NB4 (cell line): ENCODE measurements at regions not wholly inside any gene's neighbourhood (a gene's known extent, or its start where the extent isn't known, plus 50 kb on each side); places are given as distances from the start of the nearest gene placed in this dataset.

Experiments used
- CTCF ChIP-seq: IDR thresholded peaks from one replicate; pipeline ENCODE4 v1.5.1; 2012; ENCODE audit warnings: low read depth, low read length
- POLR2A ChIP-seq: IDR thresholded peaks from 2 replicates; pipeline ENCODE4 v1.6.1; 2011; ENCODE audit warnings: mild to moderate bottlenecking; ENCODE audit not compliant: insufficient read length; ENCODE audit errors: extremely low read depth
- TF ChIP-seq, protein P1 (sequence below): IDR thresholded peaks from 2 replicates; pipeline ENCODE4 v1.6.1; 2011; ENCODE audit warnings: low read depth, low read length

GRCh38 chr10:128839134-128839533, 627.9 kb upstream of the MGMT start:
- TF ChIP-seq CTCF (no peak), POLR2A (no peak)
- TF ChIP-seq, protein P1, sequence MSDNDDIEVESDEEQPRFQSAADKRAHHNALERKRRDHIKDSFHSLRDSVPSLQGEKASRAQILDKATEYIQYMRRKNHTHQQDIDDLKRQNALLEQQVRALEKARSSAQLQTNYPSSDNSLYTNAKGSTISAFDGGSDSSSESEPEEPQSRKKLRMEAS: no peak
